HL-60 (cell line): ENCODE measurements at regions not wholly inside any gene's neighbourhood (a gene's known extent, or its start where the extent isn't known, plus 50 kb on each side); places are given as distances from the start of the nearest gene placed in this dataset.

Experiments
- DNase-seq, 2 experiments: peaks; one replicate each; pipeline ENCODE4 v3.0.0-alpha.2; 2010 to 2020; ENCODE audit warnings: low read depth in 1 of 2, low spot score in 1 of 2
- H3K27ac ChIP-seq: fragments of 250-450 bp; sonication (Bioruptor Pico); replicated peaks from 2 replicates; pipeline ENCODE4 v1.5.1; 2020; ENCODE audit warnings: mild to moderate bottlenecking, moderate library complexity
- H3K27me3 ChIP-seq: fragments of 250-450 bp; sonication (Bioruptor Pico); 2 replicates; pipeline ENCODE4 v1.5.1; 2021; ENCODE audit warnings: mild to moderate bottlenecking, moderate library complexity; ENCODE audit not compliant: insufficient read depth, poor library complexity, severe bottlenecking
- H3K4me3 ChIP-seq: replicated peaks from 2 replicates; pipeline ENCODE4 v1.5.1; 2011; ENCODE audit warnings: mild to moderate bottlenecking, control low read depth, low read length; ENCODE audit not compliant: insufficient read depth
- GABPA ChIP-seq: IDR thresholded peaks from 2 replicates; pipeline ENCODE4 v1.6.1; 2012; ENCODE audit warnings: low read depth
- POLR2AphosphoS5 ChIP-seq: IDR thresholded peaks from 2 replicates; pipeline ENCODE4 v1.6.1; 2012; ENCODE audit warnings: low read depth
- SPI1 ChIP-seq: IDR thresholded peaks from 2 replicates; pipeline ENCODE4 v1.6.1; 2012; ENCODE audit warnings: low read depth, mild to moderate bottlenecking, borderline replicate concordance
- TF ChIP-seq, protein P1 (sequence below): IDR thresholded peaks from one replicate; pipeline ENCODE4 v1.5.1; 2011; ENCODE audit warnings: low read length, control low read depth, inconsistent platforms; ENCODE audit not compliant: insufficient read depth
- TF ChIP-seq, protein P2 (sequence below): IDR thresholded peaks from 2 replicates; pipeline ENCODE4 v1.6.1; 2012; ENCODE audit warnings: low read depth; ENCODE audit not compliant: insufficient replicate concordance

DNA sequence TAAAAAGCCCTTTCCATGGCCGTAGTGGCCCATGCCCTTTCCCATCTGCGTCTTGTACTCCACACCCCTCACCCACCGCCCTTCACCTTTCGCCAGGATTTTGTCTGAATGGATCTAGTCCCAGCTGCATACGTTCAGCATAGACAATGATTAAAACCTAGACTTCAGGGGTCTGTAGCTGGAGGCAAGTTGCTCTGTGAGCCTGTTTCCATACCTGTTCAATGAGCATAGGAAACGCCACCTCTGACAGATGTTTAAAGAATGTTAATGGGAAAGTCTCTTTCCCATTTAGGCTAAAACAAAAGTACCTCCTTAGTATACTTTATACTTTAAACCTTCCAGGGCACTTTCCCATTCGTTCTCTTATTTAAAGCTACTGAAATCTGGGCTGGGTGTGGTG, 105.7 kb downstream of the SPRY4 start:
- Histone ChIP-seq H3K27ac (no peak overlapping the region), H3K4me3 (no peak overlapping the region), H3K27me3 (no peaks in the 10 kb centered on the region)
- no peak for TF ChIP-seq POLR2AphosphoS5
- no peak for DNase-seq

DNA sequence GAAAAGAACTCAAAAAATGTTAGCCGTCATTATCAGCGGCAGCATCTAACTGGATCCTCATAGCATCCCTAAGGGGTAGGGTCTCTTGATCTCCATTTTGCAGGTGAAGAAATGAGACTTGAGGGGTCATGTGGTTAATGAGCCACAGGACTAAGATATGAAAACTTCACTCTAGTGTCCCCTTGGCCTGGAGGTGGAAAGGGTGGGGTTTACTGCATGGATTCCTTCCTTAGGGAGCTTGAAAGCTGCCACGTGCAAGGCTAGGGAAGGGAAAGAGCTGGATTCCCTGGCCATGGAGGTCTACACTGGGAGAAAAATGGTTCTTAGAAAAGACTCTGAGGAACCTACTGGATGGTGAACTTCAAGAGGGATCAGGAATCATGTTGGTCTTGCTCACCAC, 107.9 kb downstream of the SPRY4 start:
- TF ChIP-seq SPI1 (no peak), POLR2AphosphoS5 (no peak), GABPA (no peak)
- TF ChIP-seq, protein P1, sequence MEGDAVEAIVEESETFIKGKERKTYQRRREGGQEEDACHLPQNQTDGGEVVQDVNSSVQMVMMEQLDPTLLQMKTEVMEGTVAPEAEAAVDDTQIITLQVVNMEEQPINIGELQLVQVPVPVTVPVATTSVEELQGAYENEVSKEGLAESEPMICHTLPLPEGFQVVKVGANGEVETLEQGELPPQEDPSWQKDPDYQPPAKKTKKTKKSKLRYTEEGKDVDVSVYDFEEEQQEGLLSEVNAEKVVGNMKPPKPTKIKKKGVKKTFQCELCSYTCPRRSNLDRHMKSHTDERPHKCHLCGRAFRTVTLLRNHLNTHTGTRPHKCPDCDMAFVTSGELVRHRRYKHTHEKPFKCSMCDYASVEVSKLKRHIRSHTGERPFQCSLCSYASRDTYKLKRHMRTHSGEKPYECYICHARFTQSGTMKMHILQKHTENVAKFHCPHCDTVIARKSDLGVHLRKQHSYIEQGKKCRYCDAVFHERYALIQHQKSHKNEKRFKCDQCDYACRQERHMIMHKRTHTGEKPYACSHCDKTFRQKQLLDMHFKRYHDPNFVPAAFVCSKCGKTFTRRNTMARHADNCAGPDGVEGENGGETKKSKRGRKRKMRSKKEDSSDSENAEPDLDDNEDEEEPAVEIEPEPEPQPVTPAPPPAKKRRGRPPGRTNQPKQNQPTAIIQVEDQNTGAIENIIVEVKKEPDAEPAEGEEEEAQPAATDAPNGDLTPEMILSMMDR: no peak
- TF ChIP-seq, protein P2, sequence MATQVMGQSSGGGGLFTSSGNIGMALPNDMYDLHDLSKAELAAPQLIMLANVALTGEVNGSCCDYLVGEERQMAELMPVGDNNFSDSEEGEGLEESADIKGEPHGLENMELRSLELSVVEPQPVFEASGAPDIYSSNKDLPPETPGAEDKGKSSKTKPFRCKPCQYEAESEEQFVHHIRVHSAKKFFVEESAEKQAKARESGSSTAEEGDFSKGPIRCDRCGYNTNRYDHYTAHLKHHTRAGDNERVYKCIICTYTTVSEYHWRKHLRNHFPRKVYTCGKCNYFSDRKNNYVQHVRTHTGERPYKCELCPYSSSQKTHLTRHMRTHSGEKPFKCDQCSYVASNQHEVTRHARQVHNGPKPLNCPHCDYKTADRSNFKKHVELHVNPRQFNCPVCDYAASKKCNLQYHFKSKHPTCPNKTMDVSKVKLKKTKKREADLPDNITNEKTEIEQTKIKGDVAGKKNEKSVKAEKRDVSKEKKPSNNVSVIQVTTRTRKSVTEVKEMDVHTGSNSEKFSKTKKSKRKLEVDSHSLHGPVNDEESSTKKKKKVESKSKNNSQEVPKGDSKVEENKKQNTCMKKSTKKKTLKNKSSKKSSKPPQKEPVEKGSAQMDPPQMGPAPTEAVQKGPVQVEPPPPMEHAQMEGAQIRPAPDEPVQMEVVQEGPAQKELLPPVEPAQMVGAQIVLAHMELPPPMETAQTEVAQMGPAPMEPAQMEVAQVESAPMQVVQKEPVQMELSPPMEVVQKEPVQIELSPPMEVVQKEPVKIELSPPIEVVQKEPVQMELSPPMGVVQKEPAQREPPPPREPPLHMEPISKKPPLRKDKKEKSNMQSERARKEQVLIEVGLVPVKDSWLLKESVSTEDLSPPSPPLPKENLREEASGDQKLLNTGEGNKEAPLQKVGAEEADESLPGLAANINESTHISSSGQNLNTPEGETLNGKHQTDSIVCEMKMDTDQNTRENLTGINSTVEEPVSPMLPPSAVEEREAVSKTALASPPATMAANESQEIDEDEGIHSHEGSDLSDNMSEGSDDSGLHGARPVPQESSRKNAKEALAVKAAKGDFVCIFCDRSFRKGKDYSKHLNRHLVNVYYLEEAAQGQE: no peak
- no peak overlapping the region for H3K4me3 ChIP-seq
- no peak overlapping the region for H3K27ac ChIP-seq
- H3K27me3 ChIP-seq: no peaks in the 10 kb centered on the region
- DNase-seq: no peak

DNA sequence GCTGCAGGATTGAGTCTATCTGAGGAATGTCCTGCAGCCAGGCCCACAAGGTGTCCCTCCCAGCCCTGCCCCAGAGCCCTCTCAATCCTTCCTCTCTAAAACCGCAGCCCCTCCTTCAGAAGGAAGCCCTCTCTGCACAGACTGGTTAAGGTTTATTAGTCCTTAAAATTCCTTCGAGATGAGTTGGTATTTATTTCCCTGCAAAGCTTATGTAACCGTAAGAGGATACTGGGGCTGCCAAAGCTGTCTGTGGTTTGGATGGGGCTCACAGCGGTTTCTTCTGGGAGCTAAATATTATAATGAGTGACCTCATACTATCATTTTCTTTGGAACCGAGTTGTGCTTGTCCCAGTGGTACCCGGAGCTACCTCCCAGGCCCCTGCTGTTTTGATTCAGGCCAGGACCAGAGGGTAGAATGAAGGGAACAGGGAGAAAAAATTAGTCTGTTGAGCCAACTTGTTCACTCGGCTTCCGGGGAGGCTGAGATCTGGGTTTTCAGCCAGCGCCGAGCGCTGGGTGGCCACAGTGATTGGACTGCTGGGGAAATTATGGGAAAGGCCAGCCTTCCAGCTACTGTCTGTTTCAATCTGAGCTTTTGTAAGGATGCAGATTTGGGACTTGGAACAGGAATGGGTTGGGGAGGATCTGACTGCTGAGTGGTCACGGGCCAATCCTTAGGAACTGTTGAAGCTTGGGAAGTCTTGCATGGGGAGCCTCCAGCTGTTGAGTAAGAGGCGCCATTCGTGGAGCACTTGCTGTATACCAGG, 107.5 kb downstream of the NDFIP1 start:
- DNase-seq: no peak
- no peak for TF ChIP-seq GABPA
- TF ChIP-seq POLR2AphosphoS5: no peak
- TF ChIP-seq, protein P1: no peak
- TF ChIP-seq, protein P2: no peak
- TF ChIP-seq SPI1: no peak
- Histone ChIP-seq H3K27me3 (no peaks in the 10 kb centered on the region), H3K27ac (no peak overlapping the region), H3K4me3 (no peak overlapping the region)

DNA sequence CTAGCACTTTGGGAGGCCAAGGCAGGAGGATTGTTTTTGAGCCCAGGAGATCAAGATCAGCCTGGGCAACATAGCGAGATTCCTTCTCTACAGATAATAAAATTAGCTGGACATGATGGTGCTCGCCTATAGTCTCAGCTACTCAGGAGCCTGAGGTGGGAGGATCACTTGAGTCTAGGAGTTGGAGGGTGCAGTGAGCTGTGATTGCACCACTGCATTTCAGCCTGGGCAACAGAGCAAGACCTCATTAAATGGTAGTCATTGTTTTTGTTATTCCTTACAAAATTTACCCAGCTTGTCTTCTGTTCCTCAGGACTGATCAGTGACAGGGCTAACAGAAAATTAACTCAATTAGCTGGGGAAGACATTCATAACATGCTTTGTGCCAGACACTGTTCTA, 104.5 kb downstream of the NDFIP1 start:
- Histone ChIP-seq H3K27ac (no peak overlapping the region), H3K27me3 (peaks cover 6% of the 10 kb centered on the region), H3K4me3 (no peak overlapping the region)
- TF ChIP-seq, protein P1: no peak
- TF ChIP-seq SPI1 (no peak), POLR2AphosphoS5 (no peak), GABPA (no peak)
- TF ChIP-seq, protein P2: no peak
- DNase-seq: no peak
